GM18505 (cell line): ENCODE measurements at regions not wholly inside any gene's neighbourhood (a gene's known extent, or its start where the extent isn't known, plus 50 kb on each side); places are given as distances from the start of the nearest gene placed in this dataset.

Experiments
- ATAC-seq: cut with Tn5 transposase; IDR thresholded peaks from one replicate; pipeline ENCODE4 v1.9.1; 2021; ENCODE audit not compliant: unreplicated experiment
- POLR2A ChIP-seq: IDR thresholded peaks from 4 replicates; pipeline ENCODE4 v1.6.1; 2011; ENCODE audit warnings: borderline replicate concordance; ENCODE audit not compliant: insufficient read depth, insufficient read length; ENCODE audit errors: extremely low read depth

GRCh38 chr12:39062266-39062996 lies 157.0 kb upstream of the CPNE8 start:
- ATAC-seq, result no peak

DNA sequence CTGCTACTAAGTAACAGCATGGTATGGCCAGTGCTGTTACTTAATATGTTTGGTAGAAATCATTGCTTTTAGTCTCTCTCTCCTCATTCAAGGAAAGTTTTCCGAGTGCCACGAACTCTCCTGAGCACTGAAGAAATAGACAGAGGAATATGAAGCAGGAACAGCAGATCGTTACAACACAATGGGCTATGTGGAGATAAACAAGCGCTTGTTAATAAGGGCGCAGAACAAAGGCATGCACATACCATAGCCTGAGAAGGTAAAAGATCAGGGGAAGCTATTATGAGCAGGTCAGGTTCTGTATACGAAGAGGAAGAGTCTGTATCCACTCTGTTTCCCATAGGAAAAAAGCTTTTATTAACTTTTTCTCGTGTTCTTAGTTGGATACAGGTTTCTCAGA lies 156.2 kb upstream of the CPNE8 start:
- no peak for ATAC-seq
- no peak for TF ChIP-seq POLR2A

More at GRCh38 chr12:39062266-39062996, 157.0 kb upstream of the CPNE8 start:
- TF ChIP-seq POLR2A, result no peak

DNA sequence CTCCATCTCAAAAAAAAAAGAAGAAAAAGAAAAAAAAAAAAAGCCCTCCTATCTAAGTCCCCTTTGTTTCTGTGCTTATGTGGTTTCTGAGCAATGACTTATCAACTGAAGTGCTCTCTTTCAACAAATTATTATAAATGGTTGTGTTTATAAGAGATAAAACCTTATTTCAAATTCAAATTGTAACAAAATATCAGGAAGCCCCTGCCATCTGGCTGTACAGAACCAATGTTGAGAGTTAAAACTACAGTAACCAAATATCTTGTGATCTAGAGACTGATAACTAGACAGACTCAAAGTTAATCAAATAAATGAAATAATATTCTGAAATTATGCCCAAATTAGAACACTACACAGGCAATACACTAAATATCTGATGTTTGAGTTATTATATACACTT lies 143.0 kb upstream of the CPNE8 start:
- no peak for ATAC-seq
- TF ChIP-seq POLR2A, result no peak

DNA sequence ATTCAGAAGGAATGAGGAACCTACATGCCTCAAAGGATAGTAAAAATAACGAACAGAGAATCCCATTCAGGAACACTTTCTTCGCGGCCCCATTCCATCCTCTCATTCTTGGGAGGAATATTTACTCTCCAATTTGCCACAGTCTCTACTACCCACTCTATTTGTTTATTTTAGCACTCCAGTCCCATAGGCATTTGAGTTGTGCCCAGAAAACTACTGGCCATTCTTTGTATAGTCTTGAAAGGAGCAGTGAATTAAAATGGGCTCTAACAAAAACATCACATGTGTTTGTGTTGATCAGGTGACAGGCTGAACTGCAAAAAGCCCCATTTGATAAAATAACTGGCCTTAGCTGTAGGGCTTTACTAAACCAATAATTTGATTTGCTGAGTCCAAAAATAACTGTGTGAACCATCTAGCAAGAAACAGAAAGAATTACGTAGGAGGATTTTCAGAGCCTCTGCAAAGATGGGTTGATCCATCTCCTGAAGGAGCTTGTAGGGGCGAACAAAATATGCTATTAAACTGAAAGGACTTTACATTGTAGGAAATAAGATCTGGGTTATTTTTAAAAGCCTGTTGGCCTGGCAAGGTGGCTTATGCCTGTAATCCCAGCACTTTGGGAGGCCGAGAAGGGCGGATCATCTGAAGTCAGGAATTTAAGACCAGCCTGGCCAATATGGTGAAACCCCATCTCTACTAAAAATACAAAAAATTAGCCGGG lies 142.3 kb upstream of the CPNE8 start:
- TF ChIP-seq POLR2A, result no peak
- ATAC-seq, result no peak

DNA sequence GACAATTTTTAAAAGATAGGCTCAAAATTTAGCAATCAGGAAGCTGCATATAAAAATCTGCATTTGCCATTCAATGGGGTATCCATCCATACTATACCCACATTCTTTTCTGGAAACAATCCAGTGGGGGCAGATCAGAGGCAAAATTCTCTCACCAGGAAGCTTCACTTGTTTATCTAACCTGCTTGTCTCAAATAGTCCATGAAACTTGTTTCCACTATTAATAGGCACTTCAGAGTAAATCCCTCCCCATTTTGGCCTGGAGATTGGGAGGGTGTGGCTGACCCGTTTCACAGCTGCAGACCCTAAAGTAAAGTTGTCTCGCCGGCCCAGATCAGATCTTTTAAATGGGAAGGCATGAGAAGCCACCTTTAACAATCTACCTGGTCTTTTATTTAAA lies 139.4 kb upstream of the CPNE8 start:
- ATAC-seq, result no peak
- TF ChIP-seq POLR2A, result no peak

DNA sequence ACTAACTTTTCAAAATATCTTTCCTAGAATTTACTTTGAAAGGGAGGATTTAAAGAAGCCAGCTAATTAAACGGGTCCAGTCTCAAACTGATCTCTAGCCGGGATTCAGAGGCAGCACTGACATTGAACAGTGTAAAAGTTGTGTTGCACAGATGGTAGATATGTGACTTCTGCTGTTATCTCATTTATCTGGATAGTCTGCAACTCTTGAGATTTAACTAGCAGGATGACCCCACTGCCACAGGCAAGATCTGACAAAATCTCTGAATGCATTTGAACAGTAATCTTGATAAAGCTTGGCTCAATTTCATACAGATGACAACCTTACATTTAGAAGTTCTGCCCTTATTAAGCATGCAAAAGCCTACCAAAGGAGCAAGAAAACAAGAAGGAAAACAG lies 138.0 kb upstream of the CPNE8 start:
- no peak for ATAC-seq
- no peak for TF ChIP-seq POLR2A

- no peak for TF ChIP-seq POLR2A
- ATAC-seq, result no peak
Observed at GRCh38 chr12:39040275-39040674, 134.9 kb upstream of the CPNE8 start.

- no peak for ATAC-seq
- TF ChIP-seq POLR2A, result no peak
Observed at GRCh38 chr12:39037115-39037514, 131.7 kb upstream of the CPNE8 start.

DNA sequence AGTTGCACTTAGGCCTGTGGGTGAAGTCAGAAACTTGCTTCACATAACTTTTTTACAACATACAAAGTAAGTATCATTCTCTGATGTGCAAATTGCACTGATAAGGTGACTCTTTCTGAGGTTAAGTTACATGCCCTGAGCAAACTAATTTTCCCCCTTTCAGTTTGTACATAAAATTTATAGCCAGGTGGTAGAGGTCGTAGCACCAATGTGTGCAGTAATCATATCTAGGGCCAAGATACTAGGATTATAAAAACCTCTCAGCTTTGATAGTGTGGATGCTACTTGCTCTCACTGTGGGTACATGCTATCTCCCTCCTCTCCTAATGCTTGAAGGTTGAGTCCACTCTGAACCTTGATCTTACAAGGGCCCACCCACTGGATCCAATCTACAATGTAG lies 130.7 kb upstream of the CPNE8 start:
- no peak for ATAC-seq

DNA sequence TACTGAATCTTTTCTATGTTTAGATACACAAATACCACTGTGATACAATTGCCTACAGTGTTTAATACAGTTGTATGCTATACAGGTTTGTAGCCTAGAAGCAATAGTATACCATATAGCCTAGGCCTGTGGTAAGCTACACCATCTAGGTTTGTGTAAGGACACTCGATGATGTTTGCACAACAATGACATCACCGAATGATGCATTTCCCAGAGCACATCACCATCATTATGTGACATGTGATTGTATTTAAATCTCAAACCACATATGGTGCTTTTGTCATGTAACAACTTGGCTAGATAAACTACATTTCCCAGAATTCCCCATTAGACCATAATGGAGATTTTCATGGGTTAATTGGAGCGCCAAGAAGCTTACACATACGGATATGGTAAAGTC lies 128.4 kb upstream of the CPNE8 start:
- no peak for ATAC-seq
- no peak for TF ChIP-seq POLR2A

More for the DNA sequence above, 130.7 kb upstream of the CPNE8 start:
- TF ChIP-seq POLR2A, result no peak

DNA sequence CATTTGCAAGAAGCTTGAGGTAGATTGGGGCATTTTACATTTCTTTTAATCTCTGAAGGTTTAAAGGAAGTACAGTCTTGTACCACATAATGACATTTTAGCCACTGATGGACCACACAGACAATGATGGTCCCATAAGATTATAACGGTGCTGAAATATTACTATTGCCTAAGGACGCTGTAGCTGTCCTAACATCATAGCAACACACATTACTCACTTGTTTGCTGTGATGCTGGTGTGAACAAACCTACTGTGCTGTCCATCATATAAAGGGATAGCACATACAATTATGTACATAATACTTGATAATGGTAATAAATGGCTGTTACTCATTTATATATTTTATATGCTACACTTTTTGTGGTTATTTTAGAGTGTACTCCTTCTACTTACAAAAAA lies 127.1 kb upstream of the CPNE8 start:
- no peak for TF ChIP-seq POLR2A
- ATAC-seq, result no peak

GRCh38 chr12:39032034-39032433 lies 126.6 kb upstream of the CPNE8 start:
- ATAC-seq, result no peak
- no peak for TF ChIP-seq POLR2A

DNA sequence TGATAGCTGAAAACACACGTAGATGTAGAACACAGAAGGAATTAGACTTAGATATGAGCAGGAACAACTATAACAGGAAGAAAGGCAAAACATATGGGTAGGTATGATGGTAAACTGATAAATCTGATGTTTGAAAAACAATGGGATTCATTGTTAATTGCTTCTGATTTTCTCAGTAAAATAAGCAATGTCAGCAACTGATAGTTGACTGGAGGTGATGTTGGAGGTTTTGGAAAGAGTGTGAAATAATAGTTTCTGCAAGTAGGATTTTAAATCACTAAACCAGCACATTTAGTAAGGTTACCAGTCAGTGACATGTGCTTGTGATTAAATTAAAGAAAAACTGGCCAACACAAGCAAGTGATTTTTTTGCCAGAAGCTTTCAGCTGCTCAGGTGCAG lies 123.0 kb upstream of the CPNE8 start:
- TF ChIP-seq POLR2A, result no peak
- ATAC-seq, result no peak

- no peak for ATAC-seq
- TF ChIP-seq POLR2A, result no peak
Observed at GRCh38 chr12:39012870-39013269, 107.5 kb upstream of the CPNE8 start.
